Large intestine (tissue), 3 donors: ENCODE measurements at regions not wholly inside any gene's neighbourhood (a gene's known extent, or its start where the extent isn't known, plus 50 kb on each side); places are given as distances from the start of the nearest gene placed in this dataset.

Source experiments
- DNase-seq, 2 donors: peaks; one replicate each; pipeline versions ENCODE4 v3.0.0 to v3.0.0-alpha.2; 2013
- H3K27ac ChIP-seq: one replicate; pipeline ENCODE4 v1.5.1; 2013; ENCODE audit warnings: low read length
- H3K27me3 ChIP-seq: 2 replicates; pipeline ENCODE4 v1.6.1; 2013; ENCODE audit warnings: low read length; ENCODE audit not compliant: control insufficient read depth, insufficient read depth
- H3K36me3 ChIP-seq: 2 replicates; pipeline ENCODE4 v1.6.1; 2013; ENCODE audit warnings: low read length; ENCODE audit not compliant: control insufficient read depth, insufficient read depth
- H3K4me1 ChIP-seq: one replicate; pipeline ENCODE4 v1.6.1; 2013; ENCODE audit warnings: low read length; ENCODE audit not compliant: control insufficient read depth, insufficient read depth
- H3K4me3 ChIP-seq: one replicate; pipeline ENCODE4 v1.5.1; 2013; ENCODE audit warnings: low read length
- H3K9me3 ChIP-seq: one replicate; pipeline ENCODE4 v1.6.1; 2013; ENCODE audit warnings: mild to moderate bottlenecking, low read depth, low read length, moderate library complexity; ENCODE audit not compliant: control insufficient read depth
- WGBS: methylation state at CpG from one replicate; pipeline ENCODE4 v1.1.5; 2013; ENCODE audit warnings: low lambda C conversion rate; ENCODE audit not compliant: insufficient coverage; 5-methylcytosine and 5-hydroxymethylcytosine counted together

GRCh38 chr15:77739591-77740378, 107.1 kb upstream of the LINGO1 start:
- no peaks in the 10 kb centered on the region for H3K36me3 ChIP-seq
- H3K4me3 ChIP-seq = no peak overlapping the region
- H3K27ac ChIP-seq = no peak overlapping the region
- WGBS = no CpG with 5 or more reads among the region's 4 CpGs
- peaks cover 30% of the 10 kb centered on the region for H3K27me3 ChIP-seq
- H3K9me3 ChIP-seq = no peaks in the 10 kb centered on the region
- no peak for DNase-seq
- H3K4me1 ChIP-seq = no peaks in the 10 kb centered on the region

DNA sequence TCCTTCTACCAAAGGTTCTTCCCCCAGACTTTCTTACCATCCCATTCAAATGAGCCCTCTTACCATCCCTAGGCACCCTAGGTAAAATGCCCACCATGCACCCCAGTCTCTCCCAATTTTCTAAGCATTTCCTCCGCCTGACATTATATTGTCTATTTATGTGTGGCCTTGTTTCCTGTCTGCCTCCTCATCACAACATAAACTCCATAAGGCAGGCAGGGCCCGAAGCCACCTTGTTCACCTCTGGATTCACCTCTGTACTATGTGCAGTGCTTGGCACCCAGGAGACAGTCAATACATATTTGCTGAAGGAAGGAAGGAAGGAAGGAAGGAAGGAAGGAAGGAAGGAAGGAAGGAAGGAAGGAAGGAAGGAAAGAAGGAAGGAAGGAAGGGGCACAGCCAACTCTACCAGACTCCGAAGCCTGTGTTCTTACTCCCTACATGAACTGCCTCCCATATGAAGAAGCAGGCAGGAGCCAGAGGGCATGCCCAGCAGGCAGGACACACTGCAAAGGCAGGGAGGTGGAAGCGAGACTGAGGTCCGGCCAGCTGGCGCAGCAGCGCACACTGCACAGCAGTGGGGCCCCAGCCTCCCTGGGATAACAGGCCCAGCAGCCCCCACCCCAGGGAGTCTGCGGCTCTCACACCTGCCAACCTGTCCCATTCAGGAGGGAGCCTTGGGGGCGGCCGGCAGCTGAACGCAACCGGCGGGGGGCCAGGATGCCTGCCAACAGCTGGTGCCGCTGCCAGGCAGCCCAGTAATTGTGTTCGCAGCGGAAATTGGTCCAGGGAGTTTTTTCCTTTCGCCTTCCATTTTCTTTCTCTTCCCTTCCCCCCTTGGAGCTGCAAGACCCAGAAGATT, 106.0 kb upstream of the LINGO1 start:
- Histone ChIP-seq H3K27me3 (peaks cover 33% of the 10 kb centered on the region), H3K9me3 (no peaks in the 10 kb centered on the region), H3K4me1 (no peaks in the 10 kb centered on the region), H3K27ac (no peak overlapping the region), H3K4me3 (no peak overlapping the region), H3K36me3 (no peaks in the 10 kb centered on the region)
- no peak for DNase-seq
- WGBS = 100% methylated on average over 1 of the region's 17 CpGs

- Histone ChIP-seq H3K4me3 (no peak overlapping the region), H3K4me1 (no peaks in the 10 kb centered on the region), H3K27ac (no peak overlapping the region), H3K9me3 (no peaks in the 10 kb centered on the region), H3K27me3 (peaks cover 37% of the 10 kb centered on the region), H3K36me3 (no peaks in the 10 kb centered on the region)
- no peak for DNase-seq
- WGBS = no CpG with 5 or more reads among the region's 5 CpGs
Observed at GRCh38 chr15:77738038-77738370, 105.3 kb upstream of the LINGO1 start.

DNA sequence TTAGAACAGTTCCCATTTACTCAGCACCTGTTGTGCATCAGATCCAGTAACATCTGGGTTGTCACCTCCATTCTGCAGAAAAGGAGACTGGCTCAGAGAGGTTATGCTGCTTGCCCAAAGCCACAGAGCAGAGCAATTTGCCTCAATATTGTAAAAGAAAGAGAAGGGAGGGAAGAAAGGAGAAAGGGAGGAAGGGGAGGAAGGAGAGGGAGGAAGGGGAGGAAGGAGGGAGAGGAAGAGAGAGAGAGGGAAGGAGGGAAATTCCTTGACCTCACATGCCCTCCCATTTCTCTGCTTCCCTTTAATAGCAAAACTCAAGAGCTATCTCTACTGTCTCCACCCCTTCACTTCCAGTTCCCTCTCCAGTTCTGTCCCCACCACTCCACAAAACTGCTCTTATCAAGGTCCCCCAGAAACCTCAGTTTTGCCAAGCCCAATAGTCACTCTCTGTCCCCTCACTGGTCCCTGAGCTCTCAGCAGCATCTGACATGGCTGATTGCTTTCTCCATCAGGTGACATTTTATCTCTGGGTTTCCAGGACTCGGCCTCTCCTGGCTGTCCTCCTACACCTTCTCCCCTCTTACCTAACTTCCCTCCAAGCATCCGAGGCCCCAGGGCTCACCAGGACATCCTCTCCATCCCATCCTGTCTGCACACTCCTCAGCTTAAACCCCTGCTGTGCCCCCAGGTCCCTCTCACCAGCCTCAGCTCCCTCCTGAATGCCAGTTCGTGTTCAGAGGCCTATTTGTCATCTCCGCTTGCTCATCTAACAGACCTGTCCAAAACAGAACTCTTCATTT, 104.7 kb upstream of the LINGO1 start:
- 75% methylated on average over 2 of the region's 4 CpGs for WGBS
- no peak overlapping the region for H3K4me3 ChIP-seq
- no peaks in the 10 kb centered on the region for H3K9me3 ChIP-seq
- DNase-seq = no peak
- no peak overlapping the region for H3K27ac ChIP-seq
- H3K4me1 ChIP-seq = no peaks in the 10 kb centered on the region
- H3K27me3 ChIP-seq = peaks cover 41% of the 10 kb centered on the region
- H3K36me3 ChIP-seq = no peaks in the 10 kb centered on the region

- DNase-seq = no peak
- Histone ChIP-seq H3K36me3 (no peaks in the 10 kb centered on the region), H3K4me3 (no peak overlapping the region), H3K27me3 (peaks cover 30% of the 10 kb centered on the region), H3K4me1 (no peaks in the 10 kb centered on the region), H3K27ac (no peak overlapping the region), H3K9me3 (no peaks in the 10 kb centered on the region)
- WGBS = no CpG with 5 or more reads among the region's 2 CpGs
Observed at GRCh38 chr15:77734306-77734705, 101.6 kb upstream of the LINGO1 start.

- H3K4me3 ChIP-seq = no peak overlapping the region
- H3K27me3 ChIP-seq = peaks cover 24% of the 10 kb centered on the region
- H3K9me3 ChIP-seq = no peaks in the 10 kb centered on the region
- H3K36me3 ChIP-seq = no peaks in the 10 kb centered on the region
- no peak overlapping the region for H3K27ac ChIP-seq
- WGBS = no CpG with 5 or more reads among the region's 18 CpGs
- DNase-seq = no peak
- no peaks in the 10 kb centered on the region for H3K4me1 ChIP-seq
Observed at GRCh38 chr15:77733579-77734300, 101.0 kb upstream of the LINGO1 start.

- H3K36me3 ChIP-seq = no peaks in the 10 kb centered on the region
- H3K27ac ChIP-seq = no peak overlapping the region
- WGBS = no CpG with 5 or more reads among the region's 22 CpGs
- no peaks in the 10 kb centered on the region for H3K4me1 ChIP-seq
- H3K9me3 ChIP-seq = no peaks in the 10 kb centered on the region
- no peak for DNase-seq
- peaks cover 18% of the 10 kb centered on the region for H3K27me3 ChIP-seq
- no peak overlapping the region for H3K4me3 ChIP-seq
Observed at GRCh38 chr15:77732514-77733335, 100.0 kb upstream of the LINGO1 start.

DNA sequence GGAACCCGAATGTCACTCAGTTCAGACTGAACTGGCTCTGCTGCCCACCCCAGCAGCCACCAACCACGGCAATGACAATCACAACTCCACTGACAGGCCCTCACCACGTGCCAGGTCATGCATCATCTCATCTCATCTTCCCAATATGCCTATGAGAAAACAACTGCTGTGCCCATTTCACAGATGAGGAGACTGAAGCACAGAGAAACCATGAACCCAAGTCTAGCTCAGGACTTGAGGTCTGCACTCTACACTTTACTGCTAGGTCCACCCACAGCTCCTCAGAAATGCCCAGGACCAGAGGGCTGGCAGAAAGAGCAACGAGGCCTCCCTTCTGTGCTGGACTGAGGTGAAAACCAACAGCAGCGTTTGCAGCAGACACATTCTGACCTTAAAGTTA, 99.2 kb upstream of the LINGO1 start:
- Histone ChIP-seq H3K36me3 (no peaks in the 10 kb centered on the region), H3K4me1 (no peaks in the 10 kb centered on the region), H3K27me3 (peaks cover 16% of the 10 kb centered on the region), H3K4me3 (no peak overlapping the region), H3K9me3 (no peaks in the 10 kb centered on the region), H3K27ac (no peak overlapping the region)
- no peak for DNase-seq
- no CpG with 5 or more reads among the region's 5 CpGs for WGBS

DNA sequence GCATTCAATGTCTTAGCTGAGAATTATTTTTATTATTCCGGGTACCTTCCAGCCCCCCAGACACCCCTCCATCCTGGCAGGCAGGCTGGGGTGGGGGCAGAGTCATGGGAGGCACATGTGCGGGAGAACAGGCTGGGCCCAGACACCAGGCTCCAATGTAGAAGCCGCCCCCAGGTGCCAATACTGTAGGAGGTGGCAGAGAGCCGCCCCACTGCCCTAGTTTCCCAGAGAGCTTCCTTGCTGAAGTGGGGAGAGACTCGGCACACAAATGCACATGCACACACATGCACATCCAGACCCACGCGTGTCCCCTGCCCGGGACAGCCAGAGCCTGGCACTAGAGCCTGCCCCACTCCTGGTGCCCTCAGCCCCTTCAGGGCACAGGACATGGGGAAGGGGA, 98.4 kb upstream of the LINGO1 start:
- no CpG with 5 or more reads among the region's 8 CpGs for WGBS
- H3K4me1 ChIP-seq = no peaks in the 10 kb centered on the region
- H3K36me3 ChIP-seq = no peaks in the 10 kb centered on the region
- DNase-seq = no peak
- no peaks in the 10 kb centered on the region for H3K9me3 ChIP-seq
- no peak overlapping the region for H3K27ac ChIP-seq
- no peak overlapping the region for H3K4me3 ChIP-seq
- peaks cover 16% of the 10 kb centered on the region for H3K27me3 ChIP-seq
